H7 (cell line): ENCODE measurements at regions not wholly inside any gene's neighbourhood (a gene's known extent, or its start where the extent isn't known, plus 50 kb on each side); places are given as distances from the start of the nearest gene placed in this dataset.
A peak's percentile ranks its signal among the peaks of the same experiment; 100 is the strongest.
"Not testable (repeated sequence)": the region's sequence is repeated elsewhere in the genome, so short reads cannot be mapped to it uniquely, and the experiment has no call there.

Source experiments
- DNase-seq: peaks from one replicate; pipeline ENCODE4 v3.0.0; 2012
- H3K27me3 ChIP-seq: 2 replicates; pipeline ENCODE4 v1.6.0; 2011; ENCODE audit warnings: mild to moderate bottlenecking, low read length; ENCODE audit not compliant: control insufficient read depth, insufficient read depth
- H3K36me3 ChIP-seq: replicated peaks from 2 replicates; pipeline ENCODE4 v1.5.1; 2011; ENCODE audit warnings: low read length; ENCODE audit not compliant: control insufficient read depth, insufficient read depth
- H3K4me3 ChIP-seq: 2 replicates; pipeline ENCODE4 v1.5.1; 2011; ENCODE audit warnings: low read depth, mild to moderate bottlenecking, control low read depth, low read length, moderate library complexity; ENCODE audit not compliant: insufficient read depth

GRCh38 chr16:29201296-29202024, 205.1 kb downstream of the NPIPB11 start:
- not testable (repeated sequence) for H3K27me3 ChIP-seq, H3K36me3 ChIP-seq, DNase-seq, H3K4me3 ChIP-seq

GRCh38 chr16:29200681-29201080, 205.8 kb downstream of the NPIPB11 start:
- not testable (repeated sequence) for DNase-seq, H3K4me3 ChIP-seq, H3K27me3 ChIP-seq, H3K36me3 ChIP-seq

GRCh38 chr16:29200135-29200601, 206.3 kb downstream of the NPIPB11 start:
- not testable (repeated sequence) for H3K4me3 ChIP-seq, H3K27me3 ChIP-seq, H3K36me3 ChIP-seq, DNase-seq

GRCh38 chr16:29199626-29200025, 206.9 kb downstream of the NPIPB11 start:
- not testable (repeated sequence) for DNase-seq, H3K36me3 ChIP-seq, H3K27me3 ChIP-seq, H3K4me3 ChIP-seq

GRCh38 chr16:29198731-29199521, 207.6 kb downstream of the NPIPB11 start:
- no peak overlapping the region for H3K4me3 ChIP-seq
- no peaks in the 10 kb centered on the region for H3K36me3 ChIP-seq
- DNase-seq = peak; percentile 19

GRCh38 chr16:29198231-29198630, 208.3 kb downstream of the NPIPB11 start:
- no peaks in the 10 kb centered on the region for H3K36me3 ChIP-seq
- H3K27me3 ChIP-seq = no peaks in the 10 kb centered on the region
- DNase-seq = no peak
- no peak overlapping the region for H3K4me3 ChIP-seq

More at GRCh38 chr16:29198731-29199521, 207.6 kb downstream of the NPIPB11 start:
- H3K27me3 ChIP-seq = no peaks in the 10 kb centered on the region

GRCh38 chr16:29197494-29198100, 208.9 kb downstream of the NPIPB11 start:
- not testable (repeated sequence) for H3K36me3 ChIP-seq, DNase-seq, H3K27me3 ChIP-seq, H3K4me3 ChIP-seq

- H3K36me3 ChIP-seq, H3K27me3 ChIP-seq, H3K4me3 ChIP-seq, DNase-seq: not testable (repeated sequence)
These were observed 209.8 kb downstream of the NPIPB11 start for GRCh38 chr16:29196746-29197145.

GRCh38 chr16:29195116-29195872, 210.4 kb downstream of the LAT start:
- not testable (repeated sequence) for H3K4me3 ChIP-seq, H3K36me3 ChIP-seq, H3K27me3 ChIP-seq, DNase-seq

- not testable (repeated sequence) for H3K36me3 ChIP-seq, DNase-seq, H3K4me3 ChIP-seq, H3K27me3 ChIP-seq
These were observed 209.5 kb downstream of the LAT start for GRCh38 chr16:29194185-29194844.

GRCh38 chr16:29193634-29194033, 208.8 kb downstream of the LAT start:
- not testable (repeated sequence) for DNase-seq

GRCh38 chr16:29193248-29193574, 208.4 kb downstream of the LAT start:
- not testable (repeated sequence) for DNase-seq, H3K4me3 ChIP-seq, H3K27me3 ChIP-seq, H3K36me3 ChIP-seq

More at GRCh38 chr16:29193634-29194033, 208.8 kb downstream of the LAT start:
- H3K4me3 ChIP-seq, H3K27me3 ChIP-seq, H3K36me3 ChIP-seq: not testable (repeated sequence)

GRCh38 chr16:29192329-29193247, 207.7 kb downstream of the LAT start:
- no peak overlapping the region for H3K4me3 ChIP-seq
- no peaks in the 10 kb centered on the region for H3K27me3 ChIP-seq
- DNase-seq = peak; percentile 59
- no peaks in the 10 kb centered on the region for H3K36me3 ChIP-seq
